Fibroblast of pulmonary artery (primary cell): ENCODE measurements at regions not wholly inside any gene's neighbourhood (a gene's known extent, or its start where the extent isn't known, plus 50 kb on each side); places are given as distances from the start of the nearest gene placed in this dataset.

Source experiments
- DNase-seq: peaks from one replicate; pipeline ENCODE4 v3.0.0-alpha.2; 2010; ENCODE audit warnings: low read depth
- H3K4me3 ChIP-seq: replicated peaks from 2 replicates; pipeline ENCODE4 v1.5.1; 2011; ENCODE audit warnings: low read depth, mild to moderate bottlenecking, control low read depth, low read length, moderate library complexity
- TF ChIP-seq, protein P1 (sequence below): IDR thresholded peaks from 2 replicates; pipeline ENCODE4 v1.5.1; 2011; ENCODE audit warnings: mild to moderate bottlenecking, control low read depth, low read length, inconsistent platforms; ENCODE audit errors: missing control alignments

DNA sequence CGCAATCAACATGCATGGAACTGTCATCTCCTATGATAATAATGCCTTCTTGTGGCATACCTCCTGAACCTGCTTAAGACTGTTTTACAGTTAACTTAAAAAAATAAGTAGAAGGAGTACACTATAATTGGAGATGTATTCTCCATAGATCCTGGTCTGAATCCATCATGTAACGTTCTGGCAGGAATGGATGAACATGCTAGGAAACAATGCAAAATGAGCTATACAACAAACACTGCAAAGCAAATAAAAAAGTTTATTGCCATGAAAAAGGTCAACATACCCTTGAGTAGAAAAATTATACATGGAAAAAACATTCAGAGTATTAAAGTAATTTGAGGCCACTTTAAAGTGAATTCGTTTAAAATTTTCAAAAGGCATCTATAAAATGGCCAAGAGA, 71.5 kb upstream of the SCN7A start:
- DNase-seq: no peak
- TF ChIP-seq, protein P1, sequence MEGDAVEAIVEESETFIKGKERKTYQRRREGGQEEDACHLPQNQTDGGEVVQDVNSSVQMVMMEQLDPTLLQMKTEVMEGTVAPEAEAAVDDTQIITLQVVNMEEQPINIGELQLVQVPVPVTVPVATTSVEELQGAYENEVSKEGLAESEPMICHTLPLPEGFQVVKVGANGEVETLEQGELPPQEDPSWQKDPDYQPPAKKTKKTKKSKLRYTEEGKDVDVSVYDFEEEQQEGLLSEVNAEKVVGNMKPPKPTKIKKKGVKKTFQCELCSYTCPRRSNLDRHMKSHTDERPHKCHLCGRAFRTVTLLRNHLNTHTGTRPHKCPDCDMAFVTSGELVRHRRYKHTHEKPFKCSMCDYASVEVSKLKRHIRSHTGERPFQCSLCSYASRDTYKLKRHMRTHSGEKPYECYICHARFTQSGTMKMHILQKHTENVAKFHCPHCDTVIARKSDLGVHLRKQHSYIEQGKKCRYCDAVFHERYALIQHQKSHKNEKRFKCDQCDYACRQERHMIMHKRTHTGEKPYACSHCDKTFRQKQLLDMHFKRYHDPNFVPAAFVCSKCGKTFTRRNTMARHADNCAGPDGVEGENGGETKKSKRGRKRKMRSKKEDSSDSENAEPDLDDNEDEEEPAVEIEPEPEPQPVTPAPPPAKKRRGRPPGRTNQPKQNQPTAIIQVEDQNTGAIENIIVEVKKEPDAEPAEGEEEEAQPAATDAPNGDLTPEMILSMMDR: no peak
- H3K4me3 ChIP-seq: no peak overlapping the region

DNA sequence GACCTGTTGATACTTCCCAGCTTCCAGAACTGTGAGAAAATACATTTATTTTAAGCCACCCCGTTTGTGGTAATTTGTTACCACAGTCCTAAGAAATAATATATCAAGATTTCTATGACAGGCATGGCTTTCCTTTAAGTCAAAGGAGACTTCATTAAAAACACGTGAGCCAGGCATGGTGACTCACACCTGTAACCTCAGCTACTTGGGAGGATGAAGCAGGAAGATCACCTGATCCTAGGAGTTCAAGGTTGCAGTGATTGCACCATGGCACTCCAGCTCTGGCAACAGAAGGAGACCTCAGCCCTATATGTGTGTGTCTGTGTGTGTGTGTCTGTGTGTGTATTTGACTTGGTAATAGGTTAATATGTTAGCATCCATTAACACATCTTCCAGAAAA, 69.8 kb upstream of the SCN7A start:
- TF ChIP-seq, protein P1: no peak
- DNase-seq: no peak
- H3K4me3 ChIP-seq: no peak overlapping the region

GRCh38 chr2:166560022-166560421, 66.0 kb upstream of the SCN7A start:
- DNase-seq: no peak
- TF ChIP-seq, protein P1: no peak
- H3K4me3 ChIP-seq: no peak overlapping the region

- TF ChIP-seq, protein P1: no peak
- DNase-seq: no peak
- no peak overlapping the region for H3K4me3 ChIP-seq
Measured at GRCh38 chr2:166550923-166551322, 56.9 kb upstream of the SCN7A start.

DNA sequence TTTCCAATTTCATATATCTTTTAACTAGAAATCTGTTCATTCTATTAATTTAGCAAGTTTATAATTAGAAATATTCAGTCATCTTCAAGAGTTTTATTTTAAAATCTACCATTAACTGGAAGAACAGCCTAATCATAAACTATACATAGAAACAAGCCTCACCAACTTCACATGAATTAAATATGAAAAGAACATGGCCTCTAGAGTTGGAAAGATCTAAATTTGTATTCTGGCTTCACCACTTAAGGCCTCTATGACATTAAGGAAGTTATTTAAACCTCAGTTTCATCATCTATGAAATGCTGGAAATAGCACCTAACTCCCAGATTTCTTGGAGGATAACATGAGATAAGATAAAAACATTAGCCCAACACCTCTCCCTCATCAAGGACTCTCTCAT, 51.4 kb upstream of the SCN7A start:
- H3K4me3 ChIP-seq: no peak overlapping the region
- TF ChIP-seq, protein P1: no peak
- no peak for DNase-seq
